WI38 (cell line): ENCODE measurements at regions not wholly inside any gene's neighbourhood (a gene's known extent, or its start where the extent isn't known, plus 50 kb on each side); places are given as distances from the start of the nearest gene placed in this dataset.

Experiments
- H3K4me3 ChIP-seq: 2 replicates; pipeline ENCODE4 v1.5.1; 2011; ENCODE audit warnings: low read depth, mild to moderate bottlenecking, control low read depth, low read length
- CTCF ChIP-seq: IDR thresholded peaks from 2 replicates; pipeline ENCODE4 v1.5.1; 2012; ENCODE audit warnings: low read depth, mild to moderate bottlenecking, control low read depth, low read length

GRCh38 chr3:28080716-28081115 lies 160.7 kb upstream of the CMC1 start:
- TF ChIP-seq CTCF = no peak

GRCh38 chr3:28081533-28081947 lies 159.9 kb upstream of the CMC1 start:
- no peak for TF ChIP-seq CTCF
- H3K4me3 ChIP-seq = no peak overlapping the region

More at GRCh38 chr3:28080716-28081115, 160.7 kb upstream of the CMC1 start:
- H3K4me3 ChIP-seq = no peak overlapping the region

- TF ChIP-seq CTCF = no peak
- H3K4me3 ChIP-seq = no peak overlapping the region
These were observed 153.8 kb upstream of the CMC1 start for GRCh38 chr3:28087591-28087990.

- no peak overlapping the region for H3K4me3 ChIP-seq
- no peak for TF ChIP-seq CTCF
These were observed 152.4 kb upstream of the CMC1 start for GRCh38 chr3:28088811-28089526.

GRCh38 chr3:28089527-28089897 lies 151.9 kb upstream of the CMC1 start:
- TF ChIP-seq CTCF = no peak
- no peak overlapping the region for H3K4me3 ChIP-seq

GRCh38 chr3:28099296-28099695 lies 142.1 kb upstream of the CMC1 start:
- H3K4me3 ChIP-seq = no peak overlapping the region
- TF ChIP-seq CTCF = no peak

- no peak for TF ChIP-seq CTCF
- H3K4me3 ChIP-seq = no peak overlapping the region
These were observed 139.7 kb upstream of the CMC1 start for GRCh38 chr3:28101705-28102104.
